ENCODE measurements at regions not wholly inside any gene's neighbourhood (a gene's known extent, or its start where the extent isn't known, plus 50 kb on each side); places are given as distances from the start of the nearest gene placed in this dataset.

- Histone ChIP-seq H3K27ac (no peak overlapping the region), H3K4me3 (no peak overlapping the region), H3K9me3 (no peaks in the 10 kb centered on the region), H3K4me1 (no peaks in the 10 kb centered on the region), H3K36me3 (no peaks in the 10 kb centered on the region), H3K27me3 (no peaks in the 10 kb centered on the region)
- intact Hi-C loops (cut with DNase I; ENCODE audit: low total_unique reads) = no loop called here
- in situ Hi-C loops (cut with MboI; ENCODE audit: low pct_ligation_motif_present in 1 of 4, low pct_unique_long_range_greater_than_20kb in 1 of 4, low sequenced_read_pairs in 3 of 4) = no loop called here
- no peak for DNase-seq
- TF ChIP-seq EP300 (IDR thresholded peaks at IDR 0.05; ENCODE audit: low read depth) (no peak), POLR2AphosphoS5 (IDR thresholded peaks at IDR 0.05) (no peak), POLR2A (IDR thresholded peaks at IDR 0.05) (no peak), CTCF (IDR thresholded peaks at IDR 0.05) (no peak)
- 83 to 100% methylated on average over 1 of the region's 1 CpG for WGBS, 2 donors (ENCODE audit: low coverage in 1 of 2)
Measured at GRCh38 chr6:143612186-143612585, 65.6 kb upstream of the PHACTR2 start.

GRCh38 chr6:143611580-143611979 lies 66.2 kb upstream of the PHACTR2 start:
- intact Hi-C loops (cut with DNase I; ENCODE audit: low total_unique reads) (no loop called here), in situ Hi-C loops (cut with MboI; ENCODE audit: low pct_ligation_motif_present in 1 of 4, low pct_unique_long_range_greater_than_20kb in 1 of 4, low sequenced_read_pairs in 3 of 4) (no loop called here)
- H3K36me3 ChIP-seq = no peaks in the 10 kb centered on the region
- no peaks in the 10 kb centered on the region for H3K27me3 ChIP-seq
- no peaks in the 10 kb centered on the region for H3K4me1 ChIP-seq
- H3K4me3 ChIP-seq = no peak overlapping the region
- no peak for TF ChIP-seq EP300 (IDR thresholded peaks at IDR 0.05; ENCODE audit: low read depth)
- no peak overlapping the region for H3K27ac ChIP-seq
- 88 to 95% methylated on average over 3 to 5 of the region's 5 CpGs for WGBS, 2 donors (ENCODE audit: low coverage in 1 of 2)
- no peak for DNase-seq
- H3K9me3 ChIP-seq = no peaks in the 10 kb centered on the region

GRCh38 chr6:143609972-143610371 lies 67.8 kb upstream of the PHACTR2 start:
- H3K4me1 ChIP-seq = no peaks in the 10 kb centered on the region
- H3K27ac ChIP-seq = no peak overlapping the region
- no peak for DNase-seq
- H3K4me3 ChIP-seq = no peak overlapping the region
- H3K27me3 ChIP-seq = no peaks in the 10 kb centered on the region
- intact Hi-C loops (cut with DNase I; ENCODE audit: low total_unique reads) (loop anchor here (1.0 kb wide), 1 partner anchor 28 kb away; no protein-coding TSS in a partner anchor), in situ Hi-C loops (cut with MboI; ENCODE audit: low pct_ligation_motif_present in 1 of 4, low pct_unique_long_range_greater_than_20kb in 1 of 4, low sequenced_read_pairs in 3 of 4) (no loop called here)
- no peaks in the 10 kb centered on the region for H3K36me3 ChIP-seq
- 92 to 100% methylated on average over 1 of the region's 1 CpG for WGBS, 2 donors (ENCODE audit: low coverage in 1 of 2)
- TF ChIP-seq EP300 (IDR thresholded peaks at IDR 0.05; ENCODE audit: low read depth) (no peak), POLR2AphosphoS5 (IDR thresholded peaks at IDR 0.05) (no peak), CTCF (IDR thresholded peaks at IDR 0.05) (no peak), POLR2A (IDR thresholded peaks at IDR 0.05) (no peak)
- H3K9me3 ChIP-seq = no peaks in the 10 kb centered on the region

- no peaks in the 10 kb centered on the region for H3K36me3 ChIP-seq
- TF ChIP-seq POLR2A (IDR thresholded peaks at IDR 0.05) (no peak), POLR2AphosphoS5 (IDR thresholded peaks at IDR 0.05) (no peak), EP300 (IDR thresholded peaks at IDR 0.05; ENCODE audit: low read depth) (no peak), CTCF (IDR thresholded peaks at IDR 0.05) (no peak)
- no peaks in the 10 kb centered on the region for H3K9me3 ChIP-seq
- WGBS, 2 donors (ENCODE audit: low coverage in 1 of 2) = 53 to 58% methylated on average over 1 of the region's 1 CpG
- no peaks in the 10 kb centered on the region for H3K27me3 ChIP-seq
- in situ Hi-C loops (cut with MboI; ENCODE audit: low pct_ligation_motif_present in 1 of 4, low pct_unique_long_range_greater_than_20kb in 1 of 4, low sequenced_read_pairs in 3 of 4) = no loop called here
- no peak overlapping the region for H3K27ac ChIP-seq
- H3K4me1 ChIP-seq = no peaks in the 10 kb centered on the region
- H3K4me3 ChIP-seq = no peak overlapping the region
- no peak for DNase-seq
- intact Hi-C loops (cut with DNase I; ENCODE audit: low total_unique reads) = loop anchor here (1.0 kb wide), 1 partner anchor 29 kb away; no protein-coding TSS in a partner anchor
Measured at GRCh38 chr6:143609501-143609900, 68.3 kb upstream of the PHACTR2 start.

GRCh38 chr6:143608906-143609305 lies 68.9 kb upstream of the PHACTR2 start:
- DNase-seq = no peak
- H3K9me3 ChIP-seq = no peaks in the 10 kb centered on the region
- WGBS, 2 donors (ENCODE audit: low coverage in 1 of 2) = 94 to 100% methylated on average over 5 of the region's 5 CpGs
- intact Hi-C loops (cut with DNase I; ENCODE audit: low total_unique reads) = loop anchor here (1.0 kb wide), 1 partner anchor 29 kb away; no protein-coding TSS in a partner anchor
- no peaks in the 10 kb centered on the region for H3K4me1 ChIP-seq
- in situ Hi-C loops (cut with MboI; ENCODE audit: low pct_ligation_motif_present in 1 of 4, low pct_unique_long_range_greater_than_20kb in 1 of 4, low sequenced_read_pairs in 3 of 4) = no loop called here
- no peaks in the 10 kb centered on the region for H3K27me3 ChIP-seq
- no peak for TF ChIP-seq EP300 (IDR thresholded peaks at IDR 0.05; ENCODE audit: low read depth)
- no peak for TF ChIP-seq POLR2AphosphoS5 (IDR thresholded peaks at IDR 0.05)
- TF ChIP-seq CTCF (IDR thresholded peaks at IDR 0.05) = no peak
- no peak for TF ChIP-seq POLR2A (IDR thresholded peaks at IDR 0.05)
- H3K4me3 ChIP-seq = no peak overlapping the region
- no peaks in the 10 kb centered on the region for H3K36me3 ChIP-seq
- no peak overlapping the region for H3K27ac ChIP-seq

Data from transverse colon (tissue), 4 donors.